Raji (cell line): ENCODE measurements at regions not wholly inside any gene's neighbourhood (a gene's known extent, or its start where the extent isn't known, plus 50 kb on each side); places are given as distances from the start of the nearest gene placed in this dataset.

Experiments used
- POLR2A ChIP-seq: IDR thresholded peaks from 2 replicates; pipeline ENCODE4 v1.6.1; 2011; ENCODE audit warnings: low read depth, low read length, control low read depth; ENCODE audit not compliant: insufficient read depth

GRCh38 chr7:69018200-69018599 lies 580.1 kb upstream of the AUTS2 start:
- TF ChIP-seq POLR2A, result no peak

- TF ChIP-seq POLR2A, result no peak
These were observed 578.8 kb upstream of the AUTS2 start for GRCh38 chr7:69019437-69019836.

GRCh38 chr7:69020536-69020935 lies 577.7 kb upstream of the AUTS2 start:
- no peak for TF ChIP-seq POLR2A

- TF ChIP-seq POLR2A, result no peak
These were observed 573.0 kb upstream of the AUTS2 start for GRCh38 chr7:69025249-69025648.

- TF ChIP-seq POLR2A, result no peak
These were observed 565.4 kb upstream of the AUTS2 start for GRCh38 chr7:69032848-69033247.

DNA sequence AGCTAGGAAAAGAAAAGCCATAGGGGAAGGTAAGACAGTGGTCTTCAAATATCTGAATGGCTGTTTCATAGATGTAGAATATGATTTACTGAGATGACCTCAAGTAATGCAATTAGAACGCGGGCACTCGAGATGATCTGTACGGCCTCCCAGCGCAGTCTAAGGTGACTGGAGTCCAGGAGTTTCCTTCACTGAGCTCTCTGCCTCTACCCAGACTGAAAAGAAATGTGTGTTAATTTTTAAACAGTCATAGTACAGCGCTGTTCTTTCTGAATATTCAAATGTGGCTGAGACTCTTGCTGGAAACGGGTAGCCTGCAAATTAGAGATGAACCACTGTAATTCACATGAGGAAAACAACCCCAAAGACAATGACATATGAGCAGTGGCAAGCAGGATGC lies 562.4 kb upstream of the AUTS2 start:
- no peak for TF ChIP-seq POLR2A

DNA sequence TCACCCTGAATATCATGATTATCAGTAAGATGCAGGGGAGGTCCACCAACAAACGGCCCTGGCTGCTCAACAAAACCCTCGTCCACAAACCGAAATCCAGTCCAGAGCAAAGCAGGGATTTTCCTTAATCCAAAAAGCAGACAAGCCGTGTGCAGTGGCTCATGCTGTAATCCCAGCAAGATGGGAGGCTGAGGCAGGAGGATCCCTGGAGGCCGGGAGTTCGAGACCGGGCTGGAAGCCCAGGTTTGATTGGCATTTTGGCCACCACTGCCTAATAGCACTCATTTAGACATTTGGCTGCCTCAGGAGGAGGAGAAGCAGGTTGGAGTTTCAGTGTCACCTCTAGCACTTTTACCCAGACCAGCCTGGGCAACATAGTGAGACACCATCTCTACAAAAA lies 562.0 kb upstream of the AUTS2 start:
- TF ChIP-seq POLR2A, result no peak

DNA sequence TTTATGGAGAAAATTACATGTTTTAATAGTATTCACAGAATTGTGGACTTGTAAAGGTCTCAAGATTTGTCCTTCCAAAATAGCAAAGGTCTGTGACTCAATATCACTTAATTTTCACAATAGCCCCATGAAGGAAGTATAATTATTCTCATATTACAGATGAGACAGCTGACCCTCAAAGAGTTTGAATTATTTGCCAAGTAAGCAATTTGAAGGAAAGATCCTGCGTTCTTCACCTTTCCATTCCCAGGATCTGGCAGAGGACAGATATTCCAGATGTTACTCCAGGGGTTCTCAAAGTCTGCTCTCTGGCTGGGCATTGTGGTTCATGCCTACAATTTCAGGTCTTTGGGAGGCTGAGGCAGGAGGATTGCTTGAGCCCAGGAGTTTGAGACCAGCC lies 559.4 kb upstream of the AUTS2 start:
- no peak for TF ChIP-seq POLR2A

- no peak for TF ChIP-seq POLR2A
These were observed 556.1 kb upstream of the AUTS2 start for GRCh38 chr7:69042138-69042537.

DNA sequence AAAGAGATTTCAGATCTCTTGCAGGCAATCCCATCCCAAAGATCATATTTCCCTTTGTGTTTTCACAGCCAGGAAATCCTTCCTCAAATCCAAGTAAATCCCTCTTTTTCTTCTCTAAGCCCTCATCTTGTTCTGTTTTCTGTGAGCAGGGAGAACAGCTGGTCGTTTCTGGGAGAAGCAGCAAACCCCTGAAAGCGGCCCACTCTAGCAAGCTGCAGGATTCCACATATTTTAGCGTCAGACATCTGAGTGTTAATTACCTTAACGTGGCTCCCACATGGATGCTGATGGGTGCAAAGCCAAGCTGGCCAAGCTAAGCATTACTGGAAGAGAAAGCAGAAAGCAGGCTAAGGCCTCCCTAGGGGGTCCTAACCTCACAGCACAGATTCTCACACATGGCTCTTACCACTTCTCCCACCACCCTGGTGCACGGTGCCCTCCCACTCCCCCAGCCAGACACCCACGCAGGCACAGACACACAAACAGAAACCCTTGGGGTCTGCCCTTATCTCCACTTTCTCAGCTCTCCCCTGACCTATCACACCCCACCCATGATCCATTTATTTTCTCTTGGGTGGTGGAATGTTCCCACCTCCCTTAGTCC lies 551.0 kb upstream of the AUTS2 start:
- TF ChIP-seq POLR2A, result no peak

DNA sequence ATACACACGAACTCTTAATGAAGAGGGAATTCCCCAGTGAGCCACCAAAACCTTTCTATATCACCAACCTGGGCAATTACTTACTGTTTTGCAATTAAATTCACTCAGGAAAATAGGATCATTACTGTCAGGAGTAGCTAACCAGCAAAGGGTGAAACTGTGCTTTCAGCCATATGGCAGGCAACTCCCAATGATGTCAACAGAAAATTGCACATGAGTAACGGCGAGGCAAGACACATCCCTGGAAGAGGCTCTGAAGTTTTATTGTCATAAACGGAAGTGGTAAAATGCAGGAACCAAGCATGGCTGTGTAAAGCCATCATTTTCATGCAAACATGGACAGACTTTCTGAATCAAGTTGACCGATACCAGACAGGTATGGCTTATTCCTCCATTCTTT lies 548.9 kb upstream of the AUTS2 start:
- no peak for TF ChIP-seq POLR2A

GRCh38 chr7:69052447-69052846 lies 545.8 kb upstream of the AUTS2 start:
- TF ChIP-seq POLR2A, result no peak

DNA sequence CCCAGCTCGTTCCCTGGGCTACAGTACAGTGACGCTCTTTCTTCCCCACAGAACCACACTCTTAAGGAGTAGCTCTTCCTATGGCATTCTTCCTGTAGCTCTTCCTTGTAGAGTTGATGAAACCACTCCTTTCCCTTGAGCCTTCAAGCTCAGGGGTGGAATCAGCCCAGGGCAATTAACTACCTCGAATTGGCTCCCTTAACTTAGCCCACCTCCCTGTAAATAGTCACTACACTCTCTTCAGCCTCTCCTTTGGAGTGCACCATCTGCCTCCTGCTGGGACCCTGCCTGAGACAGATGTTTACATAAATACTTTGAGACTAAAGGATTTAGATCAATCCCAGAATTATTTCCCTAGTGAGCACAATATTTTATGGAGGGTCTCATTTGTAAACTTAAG lies 537.8 kb upstream of the AUTS2 start:
- TF ChIP-seq POLR2A, result no peak

DNA sequence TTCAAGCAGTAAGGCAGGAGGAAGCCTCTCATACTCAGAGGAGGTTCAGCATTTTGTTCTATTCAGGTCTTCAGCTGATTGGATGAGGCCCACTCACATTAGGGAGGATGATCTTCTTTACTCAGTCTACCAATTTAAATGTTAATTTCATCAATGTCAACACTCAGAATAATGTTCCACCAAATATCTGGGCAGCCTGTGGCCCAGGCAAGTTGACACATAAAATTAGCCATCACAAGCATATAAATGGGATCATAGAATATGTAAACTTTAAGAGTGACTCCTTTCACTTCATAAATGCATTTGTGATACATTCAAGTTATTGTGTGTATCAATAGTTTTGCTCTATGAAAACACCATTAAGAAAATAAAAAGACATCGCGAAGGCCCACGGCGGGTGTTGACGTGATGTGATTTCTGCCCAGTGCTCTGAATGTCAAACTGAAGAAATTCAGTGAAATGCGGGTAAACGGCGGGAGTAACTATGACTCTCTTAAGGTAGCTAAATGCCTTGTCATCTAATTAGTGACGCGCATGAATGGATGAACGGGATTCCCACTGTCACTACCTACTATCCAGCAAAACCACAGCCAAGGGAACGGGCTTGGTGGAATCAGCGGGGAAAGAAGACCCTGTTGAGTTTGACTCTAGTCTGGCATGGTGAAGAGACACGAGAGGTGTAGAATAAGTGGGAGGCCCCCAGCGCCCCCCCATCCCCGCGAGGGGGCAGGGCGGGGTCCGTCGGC lies 536.1 kb upstream of the AUTS2 start:
- TF ChIP-seq POLR2A, result no peak

GRCh38 chr7:69067397-69067796 lies 530.9 kb upstream of the AUTS2 start:
- no peak for TF ChIP-seq POLR2A

- no peak for TF ChIP-seq POLR2A
These were observed 527.8 kb upstream of the AUTS2 start for GRCh38 chr7:69070476-69070875.

DNA sequence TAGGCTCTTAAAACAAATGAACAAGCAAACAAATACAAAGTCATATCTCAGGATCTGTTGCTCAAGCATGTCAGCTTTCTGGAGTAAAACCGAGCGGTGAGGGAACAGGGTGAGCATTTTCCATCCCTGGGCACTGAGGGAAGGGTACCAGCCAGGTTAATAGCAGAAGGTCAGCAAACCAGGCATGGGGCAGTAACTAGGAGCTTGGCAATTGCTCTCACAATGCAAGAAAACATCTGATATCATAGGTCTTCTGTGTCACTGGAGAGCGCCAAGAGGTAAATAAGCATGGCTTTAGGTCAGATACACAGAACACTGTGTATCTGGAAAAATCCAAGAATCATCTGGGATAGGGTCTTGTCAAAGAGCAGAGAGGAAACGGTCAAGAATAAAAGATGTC lies 521.7 kb upstream of the AUTS2 start:
- TF ChIP-seq POLR2A, result no peak
